ENCODE measurements at regions not wholly inside any gene's neighbourhood (a gene's known extent, or its start where the extent isn't known, plus 50 kb on each side); places are given as distances from the start of the nearest gene placed in this dataset.

GRCh38 chr4:18285357-18285756, 263.8 kb upstream of the LCORL start:
- no peak for DNase-seq (ENCODE audit: low spot score)
- no peak overlapping the region for H3K4me3 ChIP-seq
- no peaks in the 10 kb centered on the region for H3K27me3 ChIP-seq (replicated peaks; ENCODE audit: insufficient read depth)
- H3K27ac ChIP-seq, result no peak overlapping the region
- no peak for TF ChIP-seq CTCF (IDR thresholded peaks at IDR 0.05)
- no peaks in the 10 kb centered on the region for H3K4me1 ChIP-seq (ENCODE audit: control insufficient read depth in 1 of 2, low read depth in 2 of 2)
- H3K36me3 ChIP-seq, result no peaks in the 10 kb centered on the region
- H3K9me3 ChIP-seq, result no peaks in the 10 kb centered on the region
- no peak for ATAC-seq (ENCODE audit: insufficient number of reproducible peaks, low FRiP score, low read depth)

- no peak overlapping the region for H3K27ac ChIP-seq
- no peak for TF ChIP-seq CTCF (IDR thresholded peaks at IDR 0.05)
- no peak overlapping the region for H3K4me3 ChIP-seq
- H3K27me3 ChIP-seq (replicated peaks; ENCODE audit: insufficient read depth), result no peaks in the 10 kb centered on the region
- H3K9me3 ChIP-seq, result no peaks in the 10 kb centered on the region
- DNase-seq (ENCODE audit: low spot score), result no peak
- ATAC-seq (ENCODE audit: insufficient number of reproducible peaks, low FRiP score, low read depth), result no peak
- H3K4me1 ChIP-seq (ENCODE audit: control insufficient read depth in 1 of 2, low read depth in 2 of 2), result no peaks in the 10 kb centered on the region
- no peaks in the 10 kb centered on the region for H3K36me3 ChIP-seq
These were observed 256.7 kb upstream of the LCORL start for GRCh38 chr4:18278244-18278643.

- no peak for TF ChIP-seq CTCF (IDR thresholded peaks at IDR 0.05)
- Histone ChIP-seq H3K27ac (no peak overlapping the region), H3K4me1 (ENCODE audit: control insufficient read depth in 1 of 2, low read depth in 2 of 2) (no peaks in the 10 kb centered on the region), H3K9me3 (no peaks in the 10 kb centered on the region), H3K27me3 (replicated peaks; ENCODE audit: insufficient read depth) (no peaks in the 10 kb centered on the region), H3K4me3 (no peak overlapping the region), H3K36me3 (no peaks in the 10 kb centered on the region)
- DNase-seq (ENCODE audit: low spot score) (no peak), ATAC-seq (ENCODE audit: insufficient number of reproducible peaks, low FRiP score, low read depth) (no peak)
These were observed 241.3 kb upstream of the LCORL start for GRCh38 chr4:18262832-18263231.

- no peak for TF ChIP-seq CTCF (IDR thresholded peaks at IDR 0.05)
- Histone ChIP-seq H3K9me3 (no peaks in the 10 kb centered on the region), H3K36me3 (no peaks in the 10 kb centered on the region), H3K27ac (no peak overlapping the region), H3K4me3 (no peak overlapping the region), H3K4me1 (ENCODE audit: control insufficient read depth in 1 of 2, low read depth in 2 of 2) (no peaks in the 10 kb centered on the region), H3K27me3 (replicated peaks; ENCODE audit: insufficient read depth) (no peaks in the 10 kb centered on the region)
- DNase-seq (ENCODE audit: low spot score), result no peak
- no peak for ATAC-seq (ENCODE audit: insufficient number of reproducible peaks, low FRiP score, low read depth)
These were observed 230.5 kb upstream of the LCORL start for GRCh38 chr4:18252052-18252451.

DNA sequence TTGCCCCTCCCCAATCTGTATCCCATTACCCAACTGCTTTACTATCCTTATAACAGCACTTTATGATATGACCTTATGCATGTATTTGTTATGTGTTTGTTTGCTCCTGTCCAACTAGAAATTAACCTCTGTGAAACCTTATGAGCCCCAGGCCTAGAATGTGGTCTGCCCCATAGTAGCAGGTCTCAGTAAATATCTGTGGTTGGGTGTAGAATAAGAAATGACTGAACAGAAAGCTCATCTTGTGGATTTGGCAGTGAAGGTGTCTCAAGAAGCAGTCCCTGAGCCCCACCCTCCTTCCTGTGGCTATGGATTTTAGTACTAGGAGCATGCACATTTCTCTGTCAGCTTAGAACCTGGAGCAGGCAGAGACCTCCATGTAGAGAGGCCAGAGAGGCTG, 229.0 kb upstream of the LCORL start:
- no peaks in the 10 kb centered on the region for H3K27me3 ChIP-seq (replicated peaks; ENCODE audit: insufficient read depth)
- no peaks in the 10 kb centered on the region for H3K36me3 ChIP-seq
- TF ChIP-seq CTCF (IDR thresholded peaks at IDR 0.05), result no peak
- no peak overlapping the region for H3K4me3 ChIP-seq
- ATAC-seq (ENCODE audit: insufficient number of reproducible peaks, low FRiP score, low read depth) (no peak), DNase-seq (ENCODE audit: low spot score) (no peak)
- H3K27ac ChIP-seq, result no peak overlapping the region
- H3K4me1 ChIP-seq (ENCODE audit: control insufficient read depth in 1 of 2, low read depth in 2 of 2), result no peaks in the 10 kb centered on the region
- no peaks in the 10 kb centered on the region for H3K9me3 ChIP-seq
